GM12878 (cell line): ENCODE measurements at regions not wholly inside any gene's neighbourhood (a gene's known extent, or its start where the extent isn't known, plus 50 kb on each side); places are given as distances from the start of the nearest gene placed in this dataset.

Experiments used
- ATAC-seq: fragments of 200-7000 bp; cut with Tn5 transposase; 3 replicates; pipeline ENCODE4 v1.9.1; 2020; ENCODE audit warnings: mild to moderate bottlenecking, moderate library complexity
- BruUV-seq: library from RNA; stranded (reverse); fragments of 400-500 nt; replicated peaks from 2 replicates; lab custom pipeline; 2021; lab: Mats Ljungman, UMichigan
- CTCF ChIA-PET: fragments of 300-600 bp; sonication (Branson Sonifier 250); formaldehyde crosslinking; extraction: SDS; loops from one replicate; lab custom pipeline; 2021; ENCODE audit warnings: inconsistent platforms; lab: Yijun Ruan, JAX
- POLR2A ChIA-PET: fragments of 350-600 bp; formaldehyde crosslinking; extraction: SDS; loops from one replicate; lab custom pipeline; 2021; ENCODE audit warnings: inconsistent platforms; lab: Charles Lee
- RAD21 ChIA-PET: fragments of 300-600 bp; sonication (Branson Sonifier 250); formaldehyde crosslinking; loops from one replicate; lab custom pipeline; 2023; ENCODE audit warnings: antibody characterized with exemption; ENCODE audit not compliant: unreplicated experiment; lab: Charles Lee
- SMC1A ChIA-PET: fragments of 300-600 bp; sonication (Branson Sonifier 250); formaldehyde crosslinking; loops from one replicate; lab custom pipeline; 2023; ENCODE audit not compliant: unreplicated experiment, uncharacterized antibody; lab: Charles Lee
- DNase-seq: peaks from one replicate; pipeline ENCODE4 v3.0.0-alpha.2; 2011; ENCODE audit warnings: low read depth, low spot score
- FAIRE-seq: peaks from 3 replicates; lab custom pipeline; 2011; peaks lifted over from hg19 to GRCh38; lab: Jason Lieb, UNC
- H2AFZ ChIP-seq: 2 replicates; pipeline ENCODE4 v1.6.0; 2011; ENCODE audit warnings: low read depth, low read length, control low read depth; ENCODE audit not compliant: control insufficient read depth
- H3K27ac ChIP-seq: 2 replicates; pipeline ENCODE4 v1.5.1; 2011; ENCODE audit warnings: control low read depth; ENCODE audit not compliant: control insufficient read depth, insufficient read depth
- H3K27me3 ChIP-seq, 2 experiments: replicated peaks in 1 of 2; 2 replicates each; pipeline versions ENCODE4 v1.6.0 to v1.6.1; 2011; ENCODE audit warnings: low read length in 1 of 2; ENCODE audit not compliant: control insufficient read depth in 2 of 2, insufficient read depth in 2 of 2
- H3K36me3 ChIP-seq, 2 experiments: 2 replicates each; pipeline ENCODE4 v1.5.1; 2011; ENCODE audit warnings: low read length in 1 of 2; ENCODE audit not compliant: control insufficient read depth in 2 of 2, insufficient read depth in 2 of 2
- H3K4me1 ChIP-seq: 2 replicates; pipeline ENCODE4 v1.6.1; 2011; ENCODE audit warnings: mild to moderate bottlenecking, low read length, moderate library complexity, mixed read lengths; ENCODE audit not compliant: control insufficient read depth, insufficient read depth
- H3K4me2 ChIP-seq: 2 replicates; pipeline ENCODE4 v1.6.0; 2011; ENCODE audit warnings: control low read depth; ENCODE audit not compliant: control insufficient read depth, insufficient read depth
- H3K4me3 ChIP-seq: fragments of 200-600 bp; sonication (generic); 2 replicates; pipeline ENCODE4 v1.5.1; 2016
- H3K79me2 ChIP-seq: 2 replicates; pipeline ENCODE4 v1.6.0; 2011; ENCODE audit warnings: low read length; ENCODE audit not compliant: control insufficient read depth, insufficient read depth
- H3K9ac ChIP-seq: 2 replicates; pipeline ENCODE4 v1.8.0; 2011; ENCODE audit warnings: low read length, control low read depth, mixed read lengths; ENCODE audit not compliant: control insufficient read depth, insufficient read depth
- H3K9me3 ChIP-seq: replicated peaks from 3 replicates; pipeline ENCODE4 v1.5.1; 2011; ENCODE audit warnings: mild to moderate bottlenecking, low read length; ENCODE audit not compliant: control insufficient read depth, insufficient read depth
- H4K20me1 ChIP-seq: 2 replicates; pipeline ENCODE4 v1.6.0; 2011; ENCODE audit not compliant: control insufficient read depth, insufficient read depth
- ATF2 ChIP-seq: IDR thresholded peaks from 2 replicates; pipeline ENCODE4 v1.6.1; 2012; ENCODE audit warnings: low read length, inconsistent platforms
- ATF3 ChIP-seq: IDR thresholded peaks from 2 replicates; pipeline ENCODE4 v1.6.1; 2011; ENCODE audit warnings: low read depth, mild to moderate bottlenecking, low read length, moderate library complexity, borderline replicate concordance; ENCODE audit errors: extremely low read depth
- BACH1 ChIP-seq: fragments of 450-650 bp; IDR thresholded peaks from 2 replicates; pipeline ENCODE4 v1.6.1; 2017; ENCODE audit warnings: mild to moderate bottlenecking, borderline replicate concordance
- E2F8 ChIP-seq: fragments of 450-650 bp; IDR thresholded peaks from 2 replicates; pipeline ENCODE4 v1.6.1; 2018; ENCODE audit warnings: mild to moderate bottlenecking, low read depth, moderate library complexity; ENCODE audit not compliant: partially characterized antibody
- ELK1 ChIP-seq: IDR thresholded peaks from 2 replicates; pipeline ENCODE4 v1.6.1; 2012; ENCODE audit warnings: low read depth, low read length, improper control_type of control experiment
- FOXK2 ChIP-seq: fragments of 450-650 bp; IDR thresholded peaks from 2 replicates; pipeline ENCODE4 v1.6.1; 2017; ENCODE audit warnings: mild to moderate bottlenecking, moderate library complexity
- HDAC6 ChIP-seq: fragments of 200-600 bp; sonication (generic); IDR thresholded peaks from one replicate; pipeline ENCODE4 v1.8.0; 2017; ENCODE audit warnings: antibody characterized with exemption; ENCODE audit not compliant: unreplicated experiment
- IKZF2 ChIP-seq, 2 experiments: fragments of 450-650 bp; IDR thresholded peaks; 2 replicates each; pipeline ENCODE4 v1.6.1; 2017; ENCODE audit warnings: mild to moderate bottlenecking in 2 of 2, moderate library complexity in 2 of 2
- KAT2A ChIP-seq: conservative IDR thresholded peaks from 2 replicates; pipeline ENCODE4 v1.6.1; 2011; ENCODE audit warnings: low read depth, low read length; ENCODE audit not compliant: control insufficient read depth
- MEF2B ChIP-seq: fragments of 450-650 bp; IDR thresholded peaks from 2 replicates; pipeline ENCODE4 v1.6.1; 2018; ENCODE audit warnings: mild to moderate bottlenecking, moderate library complexity; ENCODE audit not compliant: partially characterized antibody, poor library complexity, severe bottlenecking
- MLLT1 ChIP-seq: fragments of 450-650 bp; IDR thresholded peaks from 2 replicates; pipeline ENCODE4 v1.6.1; 2016; ENCODE audit warnings: mild to moderate bottlenecking
- MYB ChIP-seq: fragments of 150-350 bp; IDR thresholded peaks from 2 replicates; pipeline ENCODE4 v1.6.1; 2014; ENCODE audit warnings: mild to moderate bottlenecking, low read depth, low read length, borderline replicate concordance
- POU2F2 ChIP-seq: IDR thresholded peaks from 3 replicates; pipeline ENCODE4 v1.6.1; 2011; ENCODE audit warnings: low read depth, mild to moderate bottlenecking, low read length, borderline replicate concordance
- RCOR1 ChIP-seq: conservative IDR thresholded peaks from 2 replicates; pipeline ENCODE4 v1.6.1; 2012; ENCODE audit warnings: low read depth, low read length, improper control_type of control experiment
- SIX5 ChIP-seq: IDR thresholded peaks from 2 replicates; pipeline ENCODE4 v1.6.1; 2011; ENCODE audit warnings: mild to moderate bottlenecking, low read depth, low read length, moderate library complexity; ENCODE audit not compliant: severe bottlenecking
- STAT3 ChIP-seq: IDR thresholded peaks from 2 replicates; pipeline ENCODE4 v1.6.1; 2011; ENCODE audit warnings: low read depth, low read length, improper control_type of control experiment
- TBL1XR1 ChIP-seq: IDR thresholded peaks from 2 replicates; pipeline ENCODE4 v1.6.1; 2012; ENCODE audit warnings: low read depth, low read length, improper control_type of control experiment
- ZBED1 ChIP-seq: IDR thresholded peaks from 2 replicates; pipeline ENCODE4 v1.6.1; 2016; ENCODE audit warnings: borderline replicate concordance
- ZNF207 ChIP-seq: fragments of 450-650 bp; IDR thresholded peaks from 2 replicates; pipeline ENCODE4 v1.6.1; 2014; ENCODE audit warnings: antibody characterized with exemption, mild to moderate bottlenecking, borderline replicate concordance
- WGBS: methylation state at CpG from one replicate; pipeline ENCODE4 v1.1.6; 2016; ENCODE audit warnings: low lambda C conversion rate; ENCODE audit not compliant: insufficient replicate concordance, insufficient coverage; ENCODE audit errors: missing lambda C conversion rate; 5-methylcytosine and 5-hydroxymethylcytosine counted together
- in situ Hi-C: fragments of 300-500 bp; cut with MboI; formaldehyde crosslinking; loops from 9 replicates; pipeline ENCODE4 v1.14.3; 2018; ENCODE audit warnings: mixed read lengths
- intact Hi-C: fragments of 100-400 bp; cut with micrococcal nuclease; formaldehyde crosslinking; loops from one replicate; pipeline ENCODE4 v1.14.2; 2022; ENCODE audit not compliant: unreplicated experiment

GRCh38 chr12:30146561-30146960, 362.8 kb upstream of the TMTC1 start:
- no TSS peak for BruUV-seq
- SMC1A ChIA-PET: no interaction called here
- no peaks in the 10 kb centered on the region for H3K36me3 ChIP-seq
- no peak overlapping the region for H3K27ac ChIP-seq
- 11% methylated on average over 5 of the region's 5 CpGs for WGBS
- CTCF ChIA-PET: interaction anchor here (0.7 to 1.7 kb wide), 3 partner anchors 10 to 593 kb away, joined by 4 to 8 read pairs (median 4); no protein-coding TSS in a partner anchor
- no peak overlapping the region for H3K4me2 ChIP-seq
- H3K27me3 ChIP-seq: no peaks in the 10 kb centered on the region
- H4K20me1 ChIP-seq: no peaks in the 10 kb centered on the region
- H3K9me3 ChIP-seq: no peaks in the 10 kb centered on the region
- ATAC-seq (no peak), FAIRE-seq (no peak), DNase-seq (no peak)
- intact Hi-C loops: no loop called here
- in situ Hi-C loops: no loop called here
- no peaks in the 10 kb centered on the region for H3K4me1 ChIP-seq
- H3K79me2 ChIP-seq: no peaks in the 10 kb centered on the region
- no peak overlapping the region for H2AFZ ChIP-seq
- RAD21 ChIA-PET: no interaction called here
- POLR2A ChIA-PET: no interaction called here
- H3K4me3 ChIP-seq: no peak overlapping the region
- no peak overlapping the region for H3K9ac ChIP-seq
- TF ChIP-seq STAT3 (no peak), ATF2 (no peak), ZNF207 (no peak), SIX5 (no peak), BACH1 (no peak), TBL1XR1 (no peak), FOXK2 (no peak), ATF3 (no peak), KAT2A (no peak), MYB (no peak), ELK1 (no peak), MLLT1 (no peak), ZBED1 (no peak), E2F8 (no peak), POU2F2 (no peak), HDAC6 (no peak), RCOR1 (no peak), IKZF2 (IDR thresholded peaks at IDR 0.05) (no peak), MEF2B (no peak)
